CD14-positive monocyte (primary cell): ENCODE measurements at regions not wholly inside any gene's neighbourhood (a gene's known extent, or its start where the extent isn't known, plus 50 kb on each side); places are given as distances from the start of the nearest gene placed in this dataset.

ENCODE experiments used
- DNase-seq, 3 donors: peaks; one replicate each; pipeline ENCODE4 v3.0.0-alpha.2; 2011 to 2022
- H2AFZ ChIP-seq: 2 replicates; pipeline ENCODE4 v1.6.0; 2012; ENCODE audit warnings: mild to moderate bottlenecking, low read depth, low read length, inconsistent platforms; ENCODE audit not compliant: insufficient read depth, poor library complexity, severe bottlenecking
- H3K27ac ChIP-seq, 2 donors: 1 replicate in 1 of 2; 2 replicates in 1 of 2; pipeline ENCODE4 v1.5.1; 2012 to 2013; ENCODE audit warnings: low read length in 2 of 2, control low read depth in 1 of 2, inconsistent platforms in 1 of 2, low read depth in 1 of 2, mild to moderate bottlenecking in 1 of 2
- H3K27me3 ChIP-seq, 2 donors: one replicate each; pipeline versions ENCODE4 v1.6.0 to v1.6.1; 2011 to 2013; ENCODE audit warnings: low read length in 2 of 2; ENCODE audit not compliant: control insufficient read depth in 2 of 2, insufficient read depth in 2 of 2
- H3K36me3 ChIP-seq, 2 donors: replicated peaks in 1 of 2; 1 replicate in 1 of 2; 2 replicates in 1 of 2; pipeline versions ENCODE4 v1.5.1 to v1.6.1; 2012 to 2013; ENCODE audit warnings: low read length in 2 of 2, control low read depth in 1 of 2, inconsistent platforms in 1 of 2, mild to moderate bottlenecking in 1 of 2; ENCODE audit not compliant: insufficient read depth in 2 of 2, control insufficient read depth in 1 of 2
- H3K4me1 ChIP-seq, 2 donors: 1 replicate in 1 of 2; 2 replicates in 1 of 2; pipeline versions ENCODE4 v1.5.1 to v1.6.1; 2012 to 2013; ENCODE audit warnings: low read length in 2 of 2, control low read depth in 1 of 2, inconsistent platforms in 1 of 2, mild to moderate bottlenecking in 1 of 2, moderate library complexity in 1 of 2; ENCODE audit not compliant: insufficient read depth in 2 of 2, control insufficient read depth in 1 of 2
- H3K4me2 ChIP-seq: replicated peaks from 2 replicates; pipeline ENCODE3; 2012; ENCODE audit warnings: low read length, moderate library complexity, mild to moderate bottlenecking; ENCODE audit not compliant: poor library complexity, severe bottlenecking; ENCODE audit errors: extremely low read depth
- H3K4me3 ChIP-seq, 3 experiments: fragments of 200-600 bp in 1 of 3; sonication (generic) in 1 of 3; replicated peaks in 1 of 3; 1 replicate in 2 of 3; 2 replicates in 1 of 3; pipeline ENCODE4 v1.5.1; 2011 to 2013; ENCODE audit warnings: low read length in 3 of 3, mild to moderate bottlenecking in 3 of 3, control low read depth in 2 of 3, low read depth in 2 of 3, inconsistent platforms in 1 of 3, moderate library complexity in 1 of 3
- H3K79me2 ChIP-seq: 2 replicates; pipeline ENCODE4 v1.6.0; 2012; ENCODE audit warnings: mild to moderate bottlenecking, control low read depth, inconsistent platforms, low read length, moderate library complexity; ENCODE audit not compliant: insufficient read depth
- H3K9ac ChIP-seq: 2 replicates; pipeline ENCODE4 v1.6.0; 2017; ENCODE audit warnings: low read length, mild to moderate bottlenecking; ENCODE audit not compliant: insufficient read depth, poor library complexity, severe bottlenecking
- H3K9me3 ChIP-seq, 2 donors: replicated peaks in 1 of 2; 1 replicate in 1 of 2; 2 replicates in 1 of 2; pipeline versions ENCODE4 v1.5.1 to v1.6.1; 2012 to 2013; ENCODE audit warnings: low read length in 2 of 2, control low read depth in 1 of 2; ENCODE audit not compliant: control insufficient read depth in 1 of 2, insufficient read depth in 1 of 2
- H4K20me1 ChIP-seq: 2 replicates; pipeline ENCODE4 v1.6.0; 2012; ENCODE audit warnings: mild to moderate bottlenecking, low read length, control low read depth, moderate library complexity; ENCODE audit not compliant: insufficient read depth
- H3K27ac Mint-ChIP-seq, 7 donors: one replicate each; pipeline ENCODE4 v1.8.0; 2020; ENCODE audit warnings: mild to moderate bottlenecking in 7 of 7, mixed read lengths in 7 of 7, moderate library complexity in 6 of 7, inconsistent platforms in 2 of 7
- H3K27me3 Mint-ChIP-seq, 3 donors: one replicate each; pipeline ENCODE4 v1.8.0; 2021 to 2022; ENCODE audit warnings: low read depth in 3 of 3, mild to moderate bottlenecking in 3 of 3, mixed read lengths in 3 of 3, moderate library complexity in 3 of 3, inconsistent platforms in 1 of 3
- H3K36me3 Mint-ChIP-seq, 2 donors: one replicate each; pipeline ENCODE4 v1.8.0; 2020; ENCODE audit warnings: mixed read lengths in 2 of 2, inconsistent platforms in 1 of 2, mild to moderate bottlenecking in 1 of 2
- H3K4me1 Mint-ChIP-seq: one replicate; pipeline ENCODE4 v1.8.0; 2020; ENCODE audit warnings: mild to moderate bottlenecking, mixed read lengths
- H3K4me3 Mint-ChIP-seq, 2 donors: one replicate each; pipeline ENCODE4 v1.8.0; 2020; ENCODE audit warnings: mild to moderate bottlenecking in 2 of 2, mixed read lengths in 2 of 2, moderate library complexity in 1 of 2
- H3K9me3 Mint-ChIP-seq, 7 donors: one replicate each; pipeline ENCODE4 v1.8.0; 2020 to 2022; ENCODE audit warnings: mixed read lengths in 7 of 7, mild to moderate bottlenecking in 6 of 7, moderate library complexity in 6 of 7, inconsistent platforms in 2 of 7
- CTCF ChIP-seq: fragments of 200-600 bp; IDR thresholded peaks from one replicate; pipeline ENCODE4 v1.8.0; 2022; ENCODE audit warnings: antibody characterized with exemption, mild to moderate bottlenecking
- WGBS: methylation state at CpG from one replicate; pipeline ENCODE4 v1.1.5; 2013; ENCODE audit warnings: missing lambda C conversion rate; ENCODE audit not compliant: insufficient coverage; 5-methylcytosine and 5-hydroxymethylcytosine counted together
- intact Hi-C, 2 donors: fragments of 100-400 bp; cut with micrococcal nuclease; formaldehyde crosslinking; loops; one replicate each; pipeline versions ENCODE4 v1.15.0 to v1.15.1; 2023

- Mint-ChIP-seq H3K36me3 (peaks cover 3% of the 10 kb centered on the region in 2 donors), H3K27me3 (peaks cover 38 to 50% (median 50%) of the 10 kb centered on the region in 3 donors), H3K9me3 (peaks cover 0 to 25% (median 13%) of the 10 kb centered on the region in 7 donors), H3K4me1 (no peaks in the 10 kb centered on the region), H3K4me3 (peak overlapping the region in 1 of 2 donors; percentile 64), H3K27ac (no peak overlapping the region)
- no peaks in the 10 kb centered on the region for H4K20me1 ChIP-seq
- intact Hi-C loops: no loop called here
- no peaks in the 10 kb centered on the region for H3K79me2 ChIP-seq
- no peak overlapping the region for H2AFZ ChIP-seq
- TF ChIP-seq CTCF: no peak
- H3K4me2 ChIP-seq: no peak overlapping the region
- peaks cover 23 to 46% of the 10 kb centered on the region in 2 donors for H3K27me3 ChIP-seq
- H3K4me3 ChIP-seq: no peak overlapping the region
- WGBS: 76% methylated on average over 6 of the region's 6 CpGs
- no peak overlapping the region for H3K27ac ChIP-seq
- DNase-seq: no peak
- no peaks in the 10 kb centered on the region for H3K9me3 ChIP-seq
- H3K36me3 ChIP-seq: no peaks in the 10 kb centered on the region
- H3K9ac ChIP-seq: no peak overlapping the region
- H3K4me1 ChIP-seq: no peaks in the 10 kb centered on the region
Measured at GRCh38 chr2:120587997-120588336, 147.7 kb upstream of the GLI2 start.

- Histone ChIP-seq H2AFZ (no peak overlapping the region), H3K9me3 (no peaks in the 10 kb centered on the region), H3K79me2 (no peaks in the 10 kb centered on the region), H3K27me3 (peaks cover 23 to 43% of the 10 kb centered on the region in 2 donors), H3K4me1 (no peaks in the 10 kb centered on the region), H3K27ac (no peak overlapping the region), H3K9ac (no peak overlapping the region), H3K4me3 (no peak overlapping the region), H4K20me1 (no peaks in the 10 kb centered on the region), H3K4me2 (no peak overlapping the region), H3K36me3 (no peaks in the 10 kb centered on the region)
- peaks cover 3% of the 10 kb centered on the region in 2 donors for H3K36me3 Mint-ChIP-seq
- TF ChIP-seq CTCF: no peak
- no peak overlapping the region for H3K4me3 Mint-ChIP-seq
- H3K9me3 Mint-ChIP-seq: peaks cover 0 to 15% (median 10%) of the 10 kb centered on the region in 7 donors
- WGBS: 79% methylated on average over 4 of the region's 8 CpGs
- H3K27ac Mint-ChIP-seq: no peak overlapping the region
- intact Hi-C loops: no loop called here
- DNase-seq: no peak
- H3K27me3 Mint-ChIP-seq: peaks cover 35 to 51% (median 44%) of the 10 kb centered on the region in 3 donors
- peaks cover under 1% of the 10 kb centered on the region for H3K4me1 Mint-ChIP-seq
Measured at GRCh38 chr2:120589771-120590608, 145.7 kb upstream of the GLI2 start.
